ENCODE measurements at regions not wholly inside any gene's neighbourhood (a gene's known extent, or its start where the extent isn't known, plus 50 kb on each side); places are given as distances from the start of the nearest gene placed in this dataset.

DNA sequence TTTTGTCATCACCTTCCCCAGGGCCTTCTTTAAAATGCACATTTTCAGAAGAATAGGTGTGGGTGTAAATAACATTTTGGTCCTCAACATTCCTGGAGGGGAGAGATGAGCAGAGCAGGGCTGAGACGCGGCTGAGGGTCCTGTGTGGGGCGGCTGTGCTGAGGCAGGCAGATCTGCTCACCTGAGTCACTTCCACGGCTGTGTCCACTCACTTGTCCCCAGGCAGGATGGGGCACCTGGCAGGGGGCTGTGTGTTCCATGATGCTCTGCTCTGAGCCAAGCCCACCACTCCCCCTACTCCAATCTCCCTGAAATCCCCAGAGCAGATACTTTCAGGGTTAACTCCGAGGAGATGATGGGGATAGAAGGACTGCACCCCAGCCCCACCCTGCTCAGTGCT is 93.8 kb downstream of the GLRX3 start:
- no peak for DNase-seq

DNA sequence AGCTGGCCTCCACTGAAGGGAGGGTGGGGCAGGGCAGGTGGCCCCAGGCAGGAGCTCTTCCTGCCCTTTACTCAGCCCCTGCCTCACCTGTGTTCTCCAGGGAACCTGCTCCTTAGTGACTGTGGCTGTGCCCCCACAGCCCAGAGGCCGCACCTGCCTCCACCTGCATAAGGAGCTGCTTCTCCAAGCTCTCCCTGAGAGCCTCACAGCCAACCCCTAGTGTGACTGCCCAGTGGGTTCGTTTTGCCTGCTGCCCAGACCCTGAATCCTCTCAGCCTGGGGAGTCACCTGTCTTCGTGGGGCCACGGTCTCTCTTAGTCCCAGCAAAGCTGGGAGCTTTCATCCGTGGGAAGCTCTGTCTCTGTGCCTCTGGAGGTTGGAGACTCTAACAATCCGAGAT is 94.4 kb downstream of the GLRX3 start:
- no peak for DNase-seq

DNA sequence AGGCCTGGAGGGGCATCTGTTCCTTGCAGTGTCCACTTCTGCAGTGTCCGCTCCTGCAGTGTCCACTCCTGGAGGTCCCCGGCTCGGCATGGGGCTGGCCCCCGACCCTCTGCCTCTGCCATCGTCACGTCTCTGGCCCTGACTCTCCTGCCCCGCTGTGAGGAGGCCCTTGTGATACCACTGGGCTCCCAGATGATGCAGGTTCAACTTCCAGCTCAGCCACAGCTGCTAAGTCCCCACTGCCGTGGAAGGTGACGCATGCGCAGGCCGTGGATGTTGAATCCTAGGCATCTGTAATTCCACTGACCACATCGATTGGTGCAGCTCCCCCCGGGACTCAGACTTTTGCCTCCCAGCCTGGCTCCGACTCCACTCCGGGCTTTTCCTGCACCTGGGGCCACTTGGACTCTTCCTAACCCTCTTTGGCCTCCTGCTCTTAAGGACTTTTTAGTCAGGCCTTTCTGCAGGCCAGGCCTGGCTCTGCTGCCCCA is 95.1 kb downstream of the GLRX3 start:
- no peak for DNase-seq

DNA sequence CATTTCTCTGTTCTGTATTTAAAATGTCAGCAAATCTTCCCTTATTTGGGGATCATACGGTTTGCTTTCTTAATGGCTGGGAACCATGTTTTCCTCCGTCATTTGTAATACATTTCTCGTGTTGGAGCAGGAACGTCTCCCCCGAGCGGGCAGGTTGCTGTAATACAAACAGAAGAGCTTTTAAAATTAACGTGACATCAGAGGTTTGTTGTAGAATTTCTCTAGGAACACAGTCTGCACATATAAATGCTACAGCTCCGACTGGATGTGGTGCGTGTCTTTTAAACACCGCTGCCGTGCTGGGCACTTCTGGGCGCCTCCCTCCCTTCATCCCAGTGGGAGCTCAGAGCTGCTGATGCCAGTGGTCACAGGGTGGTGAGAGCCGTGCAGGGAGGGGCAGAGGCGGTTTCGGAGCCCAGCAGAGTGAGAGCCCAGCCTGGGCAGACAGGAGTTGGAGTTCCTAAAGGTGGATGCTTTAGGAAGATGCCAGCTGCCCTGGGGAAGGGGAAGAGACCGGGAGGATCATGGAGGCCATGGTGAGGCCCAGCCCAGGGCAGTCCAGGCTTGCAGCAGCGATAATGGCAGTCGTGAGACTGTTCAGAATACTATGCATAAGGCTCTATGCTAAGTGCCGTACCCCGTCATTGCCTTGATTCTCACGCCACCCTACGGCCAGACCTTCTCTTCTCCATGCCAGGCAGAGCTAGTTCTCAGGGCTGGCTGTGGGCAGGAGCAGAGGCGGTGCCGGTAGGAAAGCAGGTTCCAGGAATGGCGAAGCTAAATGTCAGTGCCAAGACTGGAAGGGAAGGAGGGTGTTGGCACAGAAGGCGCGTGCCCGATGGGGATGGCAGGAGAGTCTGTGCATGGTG is 96.2 kb downstream of the GLRX3 start:
- DNase-seq = no peak

DNA sequence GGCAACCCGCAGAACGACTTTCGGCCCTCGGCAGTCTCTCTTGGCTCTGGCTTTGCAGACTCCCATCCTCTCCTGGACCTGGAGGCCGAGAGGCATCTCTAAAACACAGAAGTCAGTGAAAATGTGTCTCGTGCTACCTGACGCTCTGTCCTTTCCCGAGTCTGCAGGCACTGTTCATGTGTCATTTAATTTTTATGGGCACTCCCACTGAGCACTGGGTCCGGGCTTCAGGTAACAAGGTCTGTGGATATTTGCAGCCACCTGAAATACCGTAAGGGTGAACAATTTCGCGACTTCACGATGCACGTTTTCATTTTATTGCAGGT is 96.8 kb downstream of the GLRX3 start:
- no peak for DNase-seq

DNA sequence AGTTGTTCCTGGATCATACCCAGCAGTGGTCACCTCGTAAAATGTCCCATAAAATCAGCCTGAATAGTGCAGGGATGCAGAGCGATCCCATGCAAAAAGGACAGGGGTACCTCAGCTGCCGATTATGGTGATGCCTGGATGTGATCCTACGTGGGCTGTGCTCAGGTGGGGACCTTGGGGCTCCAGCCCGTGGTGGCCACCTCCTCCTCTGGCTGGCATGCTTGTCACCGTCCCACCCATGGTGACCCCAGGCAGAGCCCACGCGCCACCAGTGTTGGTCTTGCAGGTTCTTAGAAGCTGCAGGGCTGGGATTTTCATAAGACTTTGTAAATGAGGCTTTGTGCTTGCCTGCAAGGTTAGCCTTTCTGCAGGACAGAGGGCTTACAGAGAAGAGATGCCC is 97.2 kb downstream of the GLRX3 start:
- DNase-seq = no peak

DNA sequence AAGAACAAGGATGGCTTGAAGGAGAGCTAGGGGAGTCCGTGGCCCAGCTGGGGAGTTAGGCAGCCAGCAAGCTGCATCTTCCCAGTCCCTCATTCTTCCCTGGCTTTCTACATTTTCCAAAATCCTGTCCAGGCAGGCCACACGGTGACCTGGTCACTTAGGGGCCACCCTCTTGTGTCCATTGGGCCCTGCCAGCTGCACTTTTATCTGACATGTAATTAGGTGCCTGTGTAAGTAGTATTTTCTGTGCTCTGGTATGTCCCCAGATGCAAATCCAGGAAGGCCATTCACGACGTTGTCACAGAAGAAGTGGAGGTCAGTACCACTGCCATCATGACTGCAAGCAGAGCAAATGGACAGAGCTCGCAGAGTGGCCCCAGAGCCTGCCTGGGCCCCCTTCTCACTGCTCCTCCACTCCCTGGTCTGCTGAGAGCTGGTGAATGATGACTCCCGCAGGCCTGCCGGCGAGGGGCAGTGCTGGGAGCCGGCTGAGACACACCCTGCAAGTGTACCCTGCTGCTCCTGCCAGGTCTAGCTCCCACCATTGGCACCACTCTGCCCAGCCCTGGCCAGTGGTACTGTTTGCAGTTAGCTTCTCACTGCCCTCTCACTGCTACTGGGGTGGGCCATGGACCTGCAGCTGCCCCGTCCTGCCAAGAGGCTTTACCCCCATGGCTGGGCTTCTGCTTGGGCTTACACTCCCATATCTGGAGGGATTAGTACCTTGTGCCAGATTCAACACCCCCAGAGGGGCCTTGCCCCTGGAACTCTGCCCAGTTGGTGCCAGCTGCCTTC is 98.2 kb downstream of the GLRX3 start:
- DNase-seq = no peak

DNA sequence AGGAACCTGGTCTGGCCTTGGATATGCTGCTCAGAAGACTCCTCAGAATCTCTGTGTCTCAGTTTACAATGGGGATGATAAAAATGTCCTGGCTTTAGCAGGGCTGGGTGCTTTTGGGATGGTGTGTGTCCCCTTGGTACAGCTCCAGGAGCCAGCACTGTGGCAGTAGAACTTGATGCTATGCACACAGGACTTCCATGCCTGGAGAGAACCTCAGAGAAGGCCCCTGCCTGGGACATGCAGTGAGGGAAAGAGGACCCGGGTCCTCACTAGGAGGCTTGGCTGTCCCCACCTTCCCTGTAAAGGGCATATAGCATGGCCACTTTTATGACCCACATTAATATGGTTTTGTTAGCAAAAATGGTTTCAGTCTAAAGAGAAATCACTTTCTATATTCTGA is 100.5 kb downstream of the GLRX3 start:
- DNase-seq = no peak

DNA sequence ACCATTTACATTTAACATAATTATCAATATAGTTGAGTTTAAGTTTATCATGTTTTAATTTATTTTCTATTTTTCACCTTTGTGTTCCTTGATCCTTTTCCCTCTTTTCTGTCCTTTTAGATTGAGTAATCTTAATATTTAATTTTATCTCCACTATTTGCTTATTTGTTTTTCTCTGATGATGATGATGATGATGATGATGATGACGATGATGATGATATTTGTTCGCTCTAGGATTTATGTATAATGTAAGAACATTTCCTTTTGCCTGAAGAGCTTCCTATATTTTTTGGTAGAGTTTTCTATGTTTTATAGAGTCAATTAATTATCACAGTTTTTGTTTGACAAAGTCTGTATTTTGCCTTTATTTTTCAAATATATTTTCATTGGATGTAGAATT is 104.2 kb downstream of the GLRX3 start:
- DNase-seq = no peak

DNA sequence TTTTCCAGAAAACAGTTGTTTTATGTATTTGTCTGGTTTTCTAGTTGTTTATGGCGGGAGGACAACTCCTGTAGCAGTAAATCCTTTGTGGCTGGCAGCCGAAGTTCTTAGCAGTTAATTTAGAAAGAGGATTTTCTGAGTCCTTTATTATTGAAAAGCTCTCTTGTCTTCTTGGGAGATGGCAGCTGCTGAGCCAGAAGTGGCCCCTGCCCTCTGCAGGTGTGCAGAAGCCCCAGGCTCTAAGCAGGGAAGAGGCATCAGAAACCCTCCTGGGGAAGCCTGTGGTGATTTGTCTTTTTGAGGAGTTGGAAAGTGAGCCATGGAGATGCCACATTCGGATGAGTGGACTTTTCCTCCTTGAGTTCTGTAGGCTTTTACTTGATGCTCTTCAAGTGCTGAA is 106.3 kb downstream of the GLRX3 start:
- DNase-seq = no peak

DNA sequence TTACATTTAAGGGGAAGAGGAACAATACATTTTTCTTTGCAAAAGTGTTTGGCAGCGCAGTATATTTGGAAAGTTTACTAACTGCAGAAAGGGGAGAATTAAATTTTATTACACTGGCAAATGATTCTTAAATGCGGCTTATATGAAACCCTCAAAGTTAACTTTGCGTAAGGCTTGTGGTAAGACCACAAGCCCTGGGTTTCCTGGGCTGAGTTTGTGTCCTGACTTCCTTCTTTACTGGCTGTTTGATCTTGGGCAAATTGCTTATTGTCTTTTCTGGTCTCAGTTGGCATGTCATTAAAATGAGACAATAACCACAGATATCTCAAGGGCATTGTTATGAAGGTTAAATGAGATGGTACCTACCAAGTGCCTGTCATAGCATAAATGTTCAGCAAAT is 106.8 kb downstream of the GLRX3 start:
- DNase-seq = no peak

DNA sequence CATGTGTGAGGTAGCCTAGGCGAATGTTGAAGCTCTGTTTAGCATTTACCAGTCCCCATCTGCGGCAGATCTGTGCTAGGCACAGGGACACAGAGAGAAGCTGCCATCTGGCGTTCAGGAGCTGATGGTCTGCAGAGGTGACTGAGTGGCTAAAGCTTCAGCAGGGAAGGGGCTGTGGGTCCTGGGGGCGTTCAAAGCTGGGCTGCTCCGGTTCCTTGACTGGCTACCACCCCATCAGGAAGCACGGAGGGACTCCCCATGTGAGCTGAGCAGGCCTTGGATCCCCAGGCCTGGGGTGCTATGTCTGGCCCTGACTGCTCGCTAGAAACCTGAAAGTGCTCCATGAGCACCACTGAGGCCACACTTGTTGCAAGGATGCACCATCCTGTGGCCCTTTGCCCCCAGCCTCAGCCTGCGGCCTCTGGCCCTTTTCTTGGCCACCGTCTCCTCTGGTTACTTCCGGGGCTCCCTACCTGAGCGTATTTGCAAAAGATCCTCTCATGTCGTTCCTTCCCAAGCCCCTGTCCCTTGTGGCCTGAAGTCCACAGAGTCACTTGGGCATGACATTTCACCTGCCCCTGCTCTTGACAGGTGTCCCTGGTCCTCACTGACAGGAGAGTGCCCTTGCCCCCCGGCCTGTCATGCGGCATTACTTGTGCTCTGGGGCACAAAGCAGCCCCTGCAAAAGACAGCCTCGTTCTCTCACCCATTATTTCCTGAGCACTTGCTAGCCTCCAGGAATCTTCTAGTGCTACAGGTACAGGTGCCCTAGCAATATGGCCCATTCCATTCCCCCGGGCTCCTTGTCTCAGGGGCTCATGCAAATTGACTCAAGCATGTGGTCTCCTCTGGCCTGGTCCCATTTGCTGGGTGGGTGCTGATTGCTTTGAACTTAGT is 108.1 kb downstream of the GLRX3 start:
- DNase-seq = no peak

DNA sequence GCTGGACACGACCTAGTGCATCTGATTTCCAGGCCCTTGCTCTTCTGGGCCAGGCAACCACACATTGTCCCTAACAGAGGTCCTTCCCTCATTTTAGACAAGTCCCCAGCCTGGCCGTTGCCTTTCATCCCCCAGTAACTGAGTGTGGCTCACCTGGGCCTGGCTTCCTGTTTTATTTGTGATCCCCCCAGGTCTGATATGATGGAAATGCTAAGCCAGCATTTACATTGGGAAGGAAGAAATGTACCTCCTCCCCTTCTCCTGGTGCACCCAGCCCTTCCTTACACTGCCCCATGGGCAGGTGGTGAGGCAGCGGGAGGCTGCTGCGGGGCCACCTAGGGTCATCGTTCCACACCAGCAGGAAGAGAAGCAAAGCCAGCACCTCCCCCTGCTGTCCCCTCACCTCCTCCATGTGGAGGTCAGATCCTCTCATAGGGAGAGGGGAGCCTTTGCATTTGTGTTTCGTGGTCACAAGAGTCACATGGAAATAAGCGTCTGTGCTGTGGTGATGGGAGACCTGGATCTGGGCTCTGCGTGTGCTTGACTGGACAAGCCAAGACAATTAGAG is 108.8 kb downstream of the GLRX3 start:
- no peak for DNase-seq

DNA sequence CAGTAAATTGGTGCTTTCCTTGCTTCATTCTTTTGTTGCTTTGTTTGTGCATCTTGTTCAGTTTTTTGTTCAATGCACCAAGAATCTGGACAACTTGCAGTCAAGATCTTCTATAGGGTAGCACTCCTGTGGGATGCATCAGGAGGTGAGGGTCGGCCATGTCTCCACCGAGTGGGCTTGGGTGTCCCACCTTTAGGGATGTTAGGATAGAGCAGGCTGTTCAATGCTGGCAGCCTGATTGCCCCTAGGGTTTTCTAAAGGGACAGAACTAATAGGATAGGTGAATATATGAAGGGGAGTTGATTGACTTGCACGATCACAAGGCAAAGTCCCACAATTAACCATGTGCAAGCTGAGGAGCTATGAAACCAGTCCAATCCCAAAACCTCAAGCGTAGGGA is 109.9 kb downstream of the GLRX3 start:
- no peak for DNase-seq

DNA sequence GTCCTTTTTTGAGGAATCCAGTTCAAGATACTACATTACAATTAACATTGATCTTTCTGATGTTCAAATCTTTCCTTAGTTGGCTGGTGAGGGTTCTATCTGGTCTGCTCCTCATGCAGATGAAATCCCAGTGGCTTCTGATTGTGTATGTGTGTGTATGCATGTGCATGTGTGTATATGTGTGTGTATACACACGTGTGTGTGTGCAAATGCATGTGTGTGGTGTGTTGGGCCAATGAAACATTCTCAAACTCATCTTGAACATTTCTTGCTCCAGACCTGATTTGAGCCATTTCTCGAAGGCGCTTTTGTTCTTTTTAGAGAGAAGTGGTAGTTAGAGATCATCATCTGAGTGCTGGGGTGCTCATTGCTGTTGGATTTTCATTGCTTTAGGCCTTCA is 113.9 kb downstream of the GLRX3 start:
- DNase-seq = no peak

DNA sequence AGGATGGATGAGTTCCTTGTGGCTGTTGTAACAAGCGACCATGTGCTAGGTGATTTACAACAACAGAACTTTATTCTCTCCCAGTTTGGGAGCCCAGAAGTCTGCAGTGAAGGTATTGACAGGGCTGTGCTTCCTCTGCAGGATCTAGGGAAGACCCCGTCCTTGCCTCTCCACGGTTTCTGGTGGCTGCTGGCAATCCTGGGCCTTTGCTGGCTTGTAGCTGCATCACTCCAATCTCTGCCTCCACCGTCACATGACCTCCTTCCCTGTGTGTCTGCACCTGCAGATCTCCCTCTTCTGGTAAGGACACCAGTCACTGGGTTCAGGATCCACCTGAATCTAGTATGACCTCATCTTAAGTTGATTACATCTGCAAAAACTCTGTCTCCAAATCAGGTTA is 115.6 kb downstream of the GLRX3 start:
- no peak for DNase-seq

DNA sequence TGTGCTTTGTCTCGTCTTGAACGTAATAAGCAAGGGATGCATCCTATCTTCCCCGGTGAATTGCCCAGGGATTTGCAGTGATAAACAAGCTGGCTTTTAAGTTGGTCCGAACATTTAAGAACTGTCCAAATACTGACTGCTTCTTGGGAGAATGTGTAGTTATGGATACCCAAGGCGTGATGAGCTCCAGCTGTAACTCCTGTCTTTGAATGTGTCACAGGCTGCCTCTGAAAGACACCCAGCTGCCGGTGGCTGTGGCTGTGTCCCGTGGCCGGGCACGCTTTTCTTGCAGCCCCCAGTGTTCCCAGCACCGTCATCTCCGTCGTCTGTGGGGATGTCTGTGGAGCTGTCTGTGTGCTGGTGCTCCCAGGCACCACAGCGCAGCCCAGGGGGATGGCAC is 118.1 kb downstream of the GLRX3 start:
- DNase-seq = no peak

DNA sequence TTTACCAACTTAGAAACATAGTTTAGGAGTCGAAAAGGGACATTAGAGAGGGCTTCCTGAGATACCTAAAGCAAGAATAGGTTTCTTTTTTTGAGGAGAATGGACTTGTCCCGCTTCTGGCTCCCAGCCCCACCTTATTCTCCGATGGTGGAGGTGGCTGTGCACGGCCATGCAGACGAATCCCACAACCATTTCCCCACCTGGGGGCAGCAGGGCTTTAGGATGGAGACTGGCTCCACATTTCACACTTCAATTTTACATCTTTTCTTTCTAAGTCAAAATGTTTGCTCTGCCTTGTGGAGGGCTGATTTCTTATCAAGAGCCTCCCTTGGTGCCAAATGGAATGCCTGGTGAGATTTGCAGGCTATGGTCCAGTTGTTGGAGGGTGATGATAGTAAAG is 118.5 kb downstream of the GLRX3 start:
- no peak for DNase-seq

DNA sequence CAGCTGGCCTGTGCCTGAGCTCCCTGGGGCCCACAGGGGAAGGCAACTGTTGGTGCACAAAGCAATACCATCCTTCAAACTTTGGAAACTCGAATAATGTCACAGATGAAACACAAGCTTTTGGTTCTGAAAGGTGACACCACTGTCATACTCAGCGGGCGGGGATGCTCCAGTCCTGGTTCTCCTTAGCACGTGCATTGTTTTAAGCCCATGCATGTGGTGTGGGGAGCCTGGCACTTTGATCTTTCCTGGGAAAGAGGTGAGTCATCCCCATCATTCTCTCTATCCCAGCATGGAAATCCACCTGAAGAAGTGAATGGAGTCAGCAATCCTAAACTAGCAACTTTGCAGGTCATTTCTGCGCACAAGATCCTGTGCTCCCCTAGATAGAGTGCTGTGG is 119.6 kb downstream of the GLRX3 start:
- no peak for DNase-seq

DNA sequence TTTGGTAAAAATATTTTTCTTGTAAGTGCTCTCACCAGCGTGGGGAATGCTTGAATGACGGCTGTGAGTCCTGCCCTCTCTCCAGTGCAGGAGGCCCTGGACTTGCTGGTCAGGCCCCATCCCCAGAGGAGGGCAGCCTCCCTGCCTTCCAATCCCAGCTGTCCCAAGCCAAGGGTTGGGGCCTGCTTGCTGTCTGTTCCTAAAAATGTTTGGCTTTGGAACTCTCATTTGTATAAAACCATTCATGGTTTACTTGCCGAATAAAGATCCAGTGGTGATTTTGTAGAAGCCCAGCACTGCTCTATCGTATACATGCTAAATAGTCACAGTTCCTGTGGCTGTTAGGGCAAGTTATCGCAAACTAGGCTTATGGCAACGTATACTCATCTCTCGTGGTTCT is 121.7 kb downstream of the GLRX3 start:
- DNase-seq = no peak

DNA sequence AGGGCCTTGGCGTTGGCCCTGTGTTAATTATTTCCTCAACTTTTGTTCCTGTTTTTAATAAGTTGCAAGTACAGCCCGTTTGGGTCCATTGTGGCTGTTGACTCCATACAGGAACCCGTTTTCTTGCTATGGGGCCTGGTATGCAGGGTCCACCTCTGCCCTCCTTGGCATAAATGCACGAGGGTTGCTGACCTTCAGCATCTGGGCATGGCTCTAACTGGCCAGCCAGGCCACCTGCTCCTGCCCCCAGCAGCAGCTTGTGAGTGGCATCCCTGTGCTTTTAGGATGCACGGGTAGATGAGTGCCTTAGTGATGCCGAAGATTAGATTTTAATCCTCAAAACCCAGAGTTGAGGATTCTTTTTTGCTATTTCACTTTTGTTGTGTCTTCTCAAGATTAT is 123.2 kb downstream of the GLRX3 start:
- no peak for DNase-seq

DNA sequence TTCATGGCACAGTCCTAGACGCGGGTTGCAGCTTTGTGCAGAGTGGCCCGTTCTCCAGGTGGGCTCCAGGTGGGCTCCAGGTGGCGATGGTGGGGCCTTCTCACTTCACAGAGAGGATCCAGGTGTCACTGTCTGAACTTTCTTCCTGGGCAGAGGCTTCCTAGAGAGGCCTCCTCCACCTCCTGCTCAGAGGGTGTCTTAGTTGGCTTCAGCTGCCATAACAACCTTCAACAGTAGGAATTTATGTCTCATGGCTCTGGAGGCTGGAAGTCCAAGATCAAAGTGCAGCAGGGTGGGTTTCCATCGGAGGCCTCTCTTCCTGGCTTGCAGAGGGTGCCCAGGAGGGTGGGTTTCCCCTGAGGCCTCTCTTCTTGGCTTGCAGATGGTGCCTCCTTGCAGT is 125.1 kb downstream of the GLRX3 start:
- no peak for DNase-seq

DNA sequence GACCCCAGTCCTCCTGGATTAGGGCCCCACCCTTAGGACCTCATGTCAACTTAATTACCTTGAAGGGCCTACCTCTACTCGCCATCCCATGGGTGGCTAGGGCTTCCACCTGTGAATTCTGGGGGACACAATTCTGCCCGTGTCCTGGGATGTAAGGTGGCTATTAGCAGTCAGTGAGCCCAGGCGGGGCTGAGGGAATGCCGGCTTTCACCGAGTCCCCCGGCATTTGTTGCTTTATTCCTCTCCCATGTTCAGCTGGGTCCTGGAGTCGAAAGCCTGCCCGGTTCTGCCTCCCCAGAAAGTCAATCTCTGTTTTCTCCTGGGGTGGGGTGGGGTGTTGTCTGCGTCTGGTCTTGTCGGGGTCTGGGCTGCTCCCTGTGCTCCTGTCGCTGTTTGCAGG is 125.6 kb downstream of the GLRX3 start:
- no peak for DNase-seq

All from NCI-H1694 treated with DMSO at 0.1 percent for 48 hours (cell line).